HG02759 (cell line): ENCODE measurements at regions not wholly inside any gene's neighbourhood (a gene's known extent, or its start where the extent isn't known, plus 50 kb on each side); places are given as distances from the start of the nearest gene placed in this dataset.
"Not testable (repeated sequence)": the region's sequence is repeated elsewhere in the genome, so short reads cannot be mapped to it uniquely, and the experiment has no call there.

Experiments used
- ATAC-seq: cut with Tn5 transposase; IDR thresholded peaks from one replicate; pipeline ENCODE4 v1.9.1; 2021; ENCODE audit warnings: mild to moderate bottlenecking, moderate library complexity; ENCODE audit not compliant: unreplicated experiment

DNA sequence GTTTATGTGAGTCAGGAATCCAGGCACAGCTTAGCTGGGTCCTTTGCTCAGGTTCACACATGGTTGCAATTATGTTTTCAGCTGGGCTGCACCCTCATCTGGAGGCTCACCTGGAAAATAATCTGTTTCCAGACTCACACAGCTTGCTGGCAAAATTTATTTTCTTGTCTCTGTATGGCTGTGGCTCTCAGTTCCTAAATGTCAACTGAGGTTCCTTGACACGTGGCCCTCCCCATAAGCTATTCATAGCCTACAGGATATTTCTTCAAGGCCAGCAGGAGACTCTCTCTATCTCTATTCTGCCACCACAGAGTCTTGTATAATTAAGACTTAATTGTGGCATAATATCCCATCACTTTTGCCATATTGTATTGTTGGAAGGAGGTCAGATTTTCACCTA, 732.0 kb downstream of the CDH18 start:
- ATAC-seq: no peak

DNA sequence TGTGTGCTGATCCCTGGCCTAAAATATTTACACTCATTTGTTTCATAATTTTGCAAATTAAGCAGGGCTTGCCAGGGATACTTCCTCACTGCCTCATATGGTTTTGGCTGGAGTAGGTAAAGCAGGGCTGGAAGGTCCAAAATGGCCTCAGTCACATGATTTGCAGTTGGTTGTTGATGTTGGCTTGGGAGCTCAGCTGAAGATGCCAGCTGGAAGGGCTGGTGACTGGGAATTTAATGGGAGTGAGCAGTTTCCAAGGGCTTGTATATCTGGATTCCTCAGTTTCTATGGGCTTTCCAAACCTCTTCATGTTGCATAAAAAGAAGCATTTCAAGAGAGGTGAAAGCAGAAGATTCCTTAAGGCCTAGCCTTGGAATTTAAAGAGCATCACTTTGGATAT, 729.3 kb downstream of the CDH18 start:
- ATAC-seq: no peak

DNA sequence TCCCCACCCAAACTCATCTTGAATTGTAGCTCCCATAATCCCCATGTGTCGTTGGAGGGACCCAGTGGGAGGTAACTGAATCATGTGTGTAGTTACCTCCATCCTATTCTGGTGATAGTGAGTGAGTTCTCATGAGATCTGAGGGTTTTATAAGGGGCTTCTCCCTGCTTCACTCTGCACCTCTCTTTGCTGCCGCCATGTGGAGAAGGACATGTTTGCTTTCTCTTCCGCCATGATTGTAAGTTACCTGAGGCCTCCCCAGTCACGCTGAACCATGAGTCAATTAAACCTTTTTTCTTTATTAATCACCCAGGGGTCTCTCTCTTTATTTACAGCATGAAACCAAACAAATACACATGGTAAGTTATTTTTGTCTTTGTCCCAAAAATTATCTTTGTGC, 726.1 kb downstream of the CDH18 start:
- ATAC-seq: no peak

DNA sequence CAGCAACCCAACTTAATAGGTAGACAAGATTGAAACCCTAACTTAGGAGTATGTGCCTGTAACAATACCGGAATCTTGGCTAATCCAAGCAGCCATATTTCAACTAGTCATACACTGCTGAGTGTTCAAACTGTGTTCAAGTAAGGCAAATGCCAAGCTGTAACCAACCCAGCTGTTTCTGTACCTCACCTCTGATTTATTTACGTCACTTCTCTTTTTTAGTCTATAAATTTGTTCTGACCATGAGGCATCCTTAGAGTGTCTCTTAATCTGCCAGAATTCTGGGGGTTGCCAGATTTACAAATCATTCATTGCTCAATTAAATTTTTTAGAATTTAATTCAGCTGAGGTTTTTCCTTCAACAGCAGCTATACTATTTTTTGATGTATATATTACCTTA, 723.2 kb downstream of the CDH18 start:
- no peak for ATAC-seq

DNA sequence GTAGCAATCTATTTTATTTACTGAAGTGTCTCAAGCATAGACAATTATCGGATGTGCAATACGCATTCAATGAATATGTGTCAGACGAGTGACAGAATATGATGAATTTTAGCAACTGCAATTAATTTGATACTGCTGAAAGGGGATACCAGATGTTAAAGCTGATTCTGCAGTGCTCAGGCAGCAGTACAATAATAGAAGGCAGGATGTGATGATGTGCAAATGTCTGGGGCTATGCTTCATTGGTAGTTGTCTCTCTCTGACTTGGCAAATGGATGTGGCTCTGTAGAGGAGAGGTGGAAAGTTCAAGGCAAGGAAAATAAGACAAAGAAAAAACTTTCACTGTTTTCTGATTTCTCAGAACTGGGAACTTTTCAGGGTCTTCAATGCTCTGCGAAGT, 721.2 kb downstream of the CDH18 start:
- no peak for ATAC-seq

DNA sequence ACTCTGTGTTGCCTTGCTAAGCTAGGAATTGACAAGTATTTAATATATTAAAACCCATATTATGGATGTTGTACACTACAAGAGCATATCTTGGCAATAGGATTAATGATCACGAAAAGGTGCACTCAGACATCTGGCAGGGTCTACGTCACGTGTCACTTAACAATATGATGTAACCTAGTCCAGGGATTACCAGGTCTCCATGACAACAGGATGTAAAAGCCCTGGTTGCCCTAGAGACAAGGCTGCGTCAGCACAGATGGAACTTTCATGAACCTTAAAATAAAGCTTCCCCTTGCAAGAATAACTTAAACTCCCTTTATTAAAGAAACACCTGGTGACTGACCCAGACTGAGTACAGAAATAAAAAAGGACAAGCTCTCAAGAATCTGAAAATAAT, 717.8 kb downstream of the CDH18 start:
- no peak for ATAC-seq

DNA sequence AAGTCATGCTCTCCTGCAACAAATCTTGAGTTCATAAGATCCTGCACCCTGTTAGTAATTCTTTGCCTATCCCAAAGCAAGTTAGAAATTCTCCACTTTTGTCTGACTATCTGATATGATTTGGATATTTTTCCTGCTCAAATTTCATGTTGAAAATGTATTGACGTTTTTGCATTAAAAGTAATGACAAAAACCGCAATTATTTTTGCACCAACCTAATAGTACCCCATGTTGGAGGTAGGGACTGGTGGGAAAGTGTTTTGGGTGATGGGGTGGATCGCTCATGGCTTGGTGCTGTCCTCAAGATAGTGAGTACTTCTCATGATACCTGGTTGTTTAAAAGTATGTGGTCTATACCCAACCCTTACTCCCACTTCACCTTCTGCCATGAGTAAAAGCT, 713.4 kb downstream of the CDH18 start:
- ATAC-seq: no peak

DNA sequence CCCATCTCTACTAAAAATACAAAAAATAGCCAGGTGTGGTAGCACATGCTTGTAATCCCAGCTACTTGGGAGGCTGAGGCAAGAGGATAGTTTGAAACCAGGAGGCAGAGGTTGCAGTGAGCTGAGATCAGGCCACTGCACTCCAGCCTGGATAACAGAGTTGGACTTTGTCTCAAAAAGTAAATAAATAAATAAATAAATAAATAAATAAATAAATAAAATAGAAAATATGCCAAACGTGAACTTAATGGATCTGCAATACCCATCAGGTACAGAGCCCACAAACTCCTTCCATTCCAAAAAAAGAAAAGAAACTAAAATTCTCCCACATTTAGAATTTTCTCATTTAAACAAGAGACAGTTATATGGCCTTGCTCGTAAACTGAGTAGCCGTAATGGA, 702.7 kb downstream of the CDH18 start:
- ATAC-seq: no peak

DNA sequence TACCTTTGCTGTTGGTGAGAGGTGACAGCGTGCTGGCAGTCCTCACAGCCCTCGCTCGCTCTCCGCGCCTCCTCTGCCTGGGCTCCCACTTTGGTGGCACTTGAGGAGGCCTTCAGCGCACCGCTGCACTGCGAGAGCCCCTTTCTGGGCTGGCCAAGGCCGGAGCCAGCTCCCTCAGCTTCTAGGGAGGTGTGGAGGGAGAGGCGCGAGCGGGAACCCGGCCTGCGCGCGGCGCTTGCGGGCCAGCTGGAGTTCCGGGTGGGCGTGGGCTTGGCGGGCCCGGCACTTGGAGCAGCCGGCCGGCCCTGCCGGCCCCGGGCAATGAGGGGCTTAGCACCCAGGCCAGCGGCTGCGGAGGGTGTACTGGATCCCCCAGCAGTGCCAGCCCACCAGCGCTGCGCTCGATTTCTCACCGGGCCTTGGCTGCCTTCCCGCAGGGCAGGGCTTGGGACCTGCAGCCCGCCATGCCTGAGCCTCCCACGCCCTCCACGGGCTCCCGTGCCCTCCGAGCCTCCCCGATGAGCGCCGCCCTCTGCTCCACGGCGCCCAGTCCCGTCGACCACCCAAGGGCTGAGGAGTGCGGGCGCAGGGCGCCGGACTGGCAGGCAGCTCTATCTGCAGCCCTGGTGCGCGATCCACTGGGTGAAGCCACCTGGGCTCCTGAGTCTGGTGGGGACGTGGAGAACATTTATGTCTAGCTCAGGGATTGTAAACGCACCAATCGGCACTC, 700.3 kb downstream of the CDH18 start:
- ATAC-seq: not testable (repeated sequence)

DNA sequence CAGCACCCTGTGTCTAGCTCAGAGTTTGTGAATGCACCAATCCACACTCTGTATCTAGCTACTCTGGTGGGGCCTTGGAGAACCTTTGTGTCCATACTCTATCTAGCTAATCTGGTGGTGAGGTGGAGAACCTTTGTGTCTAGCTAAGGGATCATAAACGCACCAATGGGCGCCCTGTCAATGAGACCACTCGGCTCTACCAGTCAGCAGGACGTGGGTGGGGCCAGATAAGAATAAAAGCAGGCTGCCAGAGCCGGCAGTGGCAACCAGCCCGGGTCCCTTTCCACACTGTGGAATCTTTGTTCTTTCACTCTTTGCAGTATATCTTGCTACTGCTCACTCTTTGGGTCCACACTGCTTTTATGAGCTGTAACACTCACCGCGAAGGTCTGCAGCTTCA, 699.7 kb downstream of the CDH18 start:
- ATAC-seq: not testable (repeated sequence)

DNA sequence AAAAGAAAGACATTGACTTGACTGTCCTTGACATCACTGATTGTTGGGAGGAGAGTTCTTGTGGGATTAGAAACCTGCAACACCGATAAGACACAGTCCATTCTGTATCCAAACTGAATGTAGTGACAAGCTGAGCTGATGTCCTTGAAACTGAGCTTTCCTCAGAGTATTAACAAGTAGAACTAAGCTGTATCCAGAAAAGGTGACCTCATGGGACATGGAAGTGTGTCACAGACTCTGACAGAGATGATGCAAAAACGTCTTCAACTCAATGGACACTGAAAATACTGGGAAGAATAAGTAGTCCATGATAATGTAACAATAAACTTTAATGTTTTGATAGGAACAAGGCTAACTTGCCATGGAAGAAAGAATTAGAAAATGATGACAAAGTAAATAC, 690.1 kb downstream of the CDH18 start:
- ATAC-seq: no peak

DNA sequence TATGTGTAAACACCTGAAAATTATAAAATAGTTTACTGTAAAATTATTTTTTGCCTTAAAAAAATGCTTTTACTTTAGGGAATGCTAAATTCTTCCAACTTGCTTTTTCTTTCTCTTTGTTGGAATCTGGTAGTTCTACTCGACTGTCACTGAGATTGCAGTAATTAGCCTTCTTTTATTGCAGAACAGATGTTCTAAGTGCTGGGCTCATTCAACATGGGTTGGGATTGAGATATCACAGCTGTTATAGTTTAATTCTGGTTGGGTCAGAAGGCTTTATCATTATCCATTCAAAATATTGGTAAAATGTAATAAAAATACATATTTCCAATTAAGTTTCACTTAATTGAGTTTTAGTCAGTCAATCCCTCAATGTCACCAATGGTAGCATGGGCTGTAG, 686.7 kb downstream of the CDH18 start:
- ATAC-seq: no peak

DNA sequence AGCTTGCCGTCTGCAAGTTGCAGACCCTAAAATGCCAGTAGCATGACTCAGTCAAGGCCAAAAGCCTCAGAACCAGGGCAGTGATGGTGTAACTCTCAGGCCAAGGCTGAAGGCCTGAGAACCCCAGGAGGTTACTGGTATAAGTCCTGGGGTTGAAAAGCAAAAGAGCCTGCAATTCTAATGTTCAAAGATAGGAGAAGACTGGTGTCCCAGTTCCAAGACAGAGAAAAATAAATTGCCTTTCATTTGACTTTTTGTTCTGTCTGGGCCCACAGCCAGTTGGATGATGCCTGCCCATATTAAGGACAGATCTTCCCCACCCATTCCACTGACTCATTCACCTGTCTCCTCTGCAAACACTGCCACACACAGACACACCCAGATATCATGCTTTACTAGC, 673.2 kb downstream of the CDH18 start:
- no peak for ATAC-seq

DNA sequence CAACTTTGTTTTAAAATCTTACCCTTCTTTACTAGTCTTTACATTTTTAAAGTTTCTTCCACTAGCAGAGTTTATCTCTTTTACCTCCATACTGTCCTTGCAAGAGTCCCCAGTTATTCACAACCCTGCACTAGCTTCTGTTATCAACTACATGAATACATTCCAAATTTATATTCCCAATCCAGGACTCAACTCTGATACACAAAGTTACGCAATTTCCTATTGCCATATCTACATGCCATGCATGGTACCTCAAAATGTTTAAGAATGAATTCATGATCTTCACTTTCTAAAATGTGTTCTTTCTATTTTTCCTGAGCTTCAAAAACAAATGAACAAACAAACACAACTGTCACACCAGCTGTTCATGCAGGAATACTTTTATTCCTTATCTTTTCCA, 668.7 kb downstream of the CDH18 start:
- no peak for ATAC-seq

DNA sequence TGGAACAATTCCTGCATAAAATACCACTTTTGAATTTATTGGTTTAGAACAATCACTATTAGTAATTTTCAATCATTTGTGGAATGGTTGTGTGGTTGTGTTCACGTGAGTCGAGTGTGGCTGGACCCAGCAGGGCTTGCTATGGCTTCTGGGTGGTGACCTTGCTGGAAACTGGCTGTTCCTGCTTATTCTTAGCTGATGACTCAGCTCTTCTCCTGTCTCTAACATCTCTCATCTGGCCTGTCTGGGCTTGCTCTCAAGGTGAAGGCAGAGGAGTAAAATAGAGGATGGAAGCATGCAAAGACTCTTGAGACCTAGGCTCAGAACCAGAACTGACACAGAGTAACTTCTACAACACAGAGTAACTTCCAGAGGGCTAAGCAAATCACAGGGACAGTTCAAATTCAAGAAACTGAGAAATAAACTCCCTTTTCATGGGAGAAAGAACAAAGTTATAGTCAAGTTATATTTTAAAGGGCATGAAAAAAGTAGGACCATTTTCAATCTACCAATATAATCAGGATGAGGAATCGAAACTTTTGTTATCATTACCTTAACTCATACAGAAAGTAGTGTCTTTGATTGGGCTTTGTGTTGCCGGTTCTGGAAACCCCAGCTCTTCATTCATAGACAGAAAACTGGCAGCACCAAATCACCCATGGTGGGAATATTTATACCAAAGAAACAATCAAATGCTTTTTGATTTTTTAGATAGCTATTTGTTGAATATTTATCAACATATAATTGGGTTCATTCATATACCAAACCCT, 665.1 kb downstream of the CDH18 start:
- no peak for ATAC-seq

DNA sequence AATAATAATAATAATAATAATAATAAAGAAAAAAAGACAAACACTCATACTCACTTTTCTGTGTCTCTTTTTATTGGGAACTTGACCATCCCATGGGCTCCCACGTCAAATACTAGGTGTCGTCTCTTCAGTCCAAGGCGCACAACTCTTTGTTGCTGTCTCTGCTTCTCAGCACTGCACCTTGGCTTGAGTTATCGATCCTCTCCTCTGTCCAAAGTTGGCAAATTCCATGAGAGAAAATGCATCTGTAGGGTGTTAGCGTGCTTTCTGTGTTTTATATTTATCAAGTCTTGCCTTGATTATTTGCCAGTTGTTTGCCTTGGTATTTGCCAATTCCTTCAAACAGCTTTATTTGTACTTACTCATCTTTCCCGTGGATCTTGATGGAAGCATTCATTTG, 653.7 kb downstream of the CDH18 start:
- ATAC-seq: no peak

DNA sequence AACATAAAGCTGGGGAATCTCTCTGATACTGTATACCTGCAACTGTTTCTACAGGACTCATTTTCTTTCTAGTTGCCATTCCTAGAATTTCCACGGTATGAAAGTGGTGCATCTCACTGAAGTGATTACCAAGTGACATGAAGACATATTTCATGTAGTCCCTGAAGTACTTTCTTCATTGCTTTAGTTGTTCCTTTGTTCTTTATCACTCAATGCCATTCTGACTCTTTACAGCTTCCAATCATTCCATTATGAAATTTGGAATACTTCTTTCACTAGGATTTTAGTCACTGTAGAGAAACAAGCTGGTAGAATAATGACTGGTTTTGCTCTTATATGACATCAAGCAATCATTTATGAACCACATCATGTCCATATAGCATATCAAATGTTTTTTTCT, 645.1 kb downstream of the CDH18 start:
- no peak for ATAC-seq

DNA sequence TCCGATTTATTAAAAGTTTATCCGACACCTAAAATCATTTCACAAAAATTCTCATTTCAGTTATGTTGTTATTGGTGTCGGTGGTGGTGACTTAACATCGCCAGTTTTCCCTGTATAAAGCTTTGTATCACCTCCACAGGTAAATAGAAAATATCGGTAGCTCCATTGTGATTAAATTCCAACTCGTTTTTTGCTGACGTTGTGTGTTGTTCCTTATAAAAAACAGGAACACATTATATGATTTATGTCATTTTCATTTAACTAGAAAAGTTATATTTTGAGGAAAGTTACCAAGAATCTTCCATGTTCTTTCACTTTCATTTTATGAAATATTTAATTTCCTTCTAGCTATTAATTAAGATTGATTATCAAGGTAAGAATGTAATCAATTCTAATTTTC, 635.9 kb downstream of the CDH18 start:
- no peak for ATAC-seq

DNA sequence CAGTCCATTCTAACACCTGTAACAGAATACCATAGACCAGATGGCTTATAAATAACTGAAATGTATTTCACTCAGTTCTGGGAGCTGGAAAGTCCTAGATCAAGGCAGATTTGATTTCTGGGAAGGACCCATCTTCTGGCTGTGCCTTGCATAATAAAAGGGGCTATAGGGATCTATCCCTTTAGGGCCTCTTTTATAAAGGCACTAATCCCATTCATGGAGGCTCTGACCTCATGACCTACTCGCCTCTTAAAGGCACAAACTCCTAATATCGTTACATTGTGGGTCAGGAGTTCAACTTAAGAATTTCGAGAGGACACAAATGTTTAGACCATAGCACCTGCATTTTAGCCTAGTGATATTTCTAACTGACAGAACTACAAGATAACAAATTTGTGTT, 619.0 kb downstream of the CDH18 start:
- no peak for ATAC-seq

DNA sequence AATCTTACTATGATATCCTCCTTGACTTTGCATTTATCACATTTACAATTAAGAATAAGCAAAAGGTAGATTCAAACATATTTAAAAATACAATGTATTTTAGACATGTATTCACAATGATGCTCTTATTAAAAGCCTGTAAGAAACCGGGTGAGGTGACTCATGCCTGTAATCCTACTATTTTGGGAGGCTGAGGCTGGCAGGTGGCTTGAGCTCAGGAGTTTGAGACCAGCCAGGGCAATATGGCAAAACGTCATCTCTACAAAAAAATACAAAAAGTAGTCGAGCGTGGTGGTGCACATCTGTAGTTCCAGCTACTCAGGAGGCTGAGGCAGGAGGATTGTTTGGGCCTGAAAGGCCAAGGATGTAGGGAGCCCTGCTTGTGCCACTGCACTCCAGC, 618.4 kb downstream of the CDH18 start:
- ATAC-seq: no peak

DNA sequence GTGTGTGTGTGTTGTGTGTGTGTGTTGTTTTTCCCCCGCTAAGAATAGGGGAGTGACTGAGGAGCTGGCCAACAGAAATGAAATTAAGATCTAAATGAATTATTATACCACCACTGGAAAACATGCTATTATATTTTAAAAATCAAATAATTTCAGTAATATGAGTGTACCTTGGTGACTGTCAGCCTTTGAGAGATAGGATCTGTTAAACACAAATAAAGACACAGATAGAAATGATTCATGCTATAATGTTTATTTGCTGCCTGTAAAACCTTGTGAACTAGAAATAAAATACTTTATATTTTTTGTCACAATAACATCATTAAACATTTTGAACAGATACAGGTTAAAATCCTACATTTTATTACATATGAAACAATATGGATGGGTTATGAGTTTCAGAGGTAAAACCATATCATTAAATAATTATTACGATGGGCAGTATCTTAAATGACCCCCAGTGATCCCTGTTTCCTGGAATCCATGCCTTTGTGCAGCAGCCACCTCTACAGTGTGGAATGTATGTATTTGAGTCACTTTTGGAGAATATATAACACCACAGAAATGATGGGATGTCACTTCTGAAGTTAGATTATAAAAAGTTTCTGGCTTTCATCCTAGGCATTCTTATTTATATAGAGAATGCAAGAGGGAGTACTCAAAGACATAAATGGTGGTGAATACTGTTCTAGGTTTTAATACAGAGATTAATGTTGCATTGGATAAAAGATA, 617.2 kb downstream of the CDH18 start:
- ATAC-seq: no peak

DNA sequence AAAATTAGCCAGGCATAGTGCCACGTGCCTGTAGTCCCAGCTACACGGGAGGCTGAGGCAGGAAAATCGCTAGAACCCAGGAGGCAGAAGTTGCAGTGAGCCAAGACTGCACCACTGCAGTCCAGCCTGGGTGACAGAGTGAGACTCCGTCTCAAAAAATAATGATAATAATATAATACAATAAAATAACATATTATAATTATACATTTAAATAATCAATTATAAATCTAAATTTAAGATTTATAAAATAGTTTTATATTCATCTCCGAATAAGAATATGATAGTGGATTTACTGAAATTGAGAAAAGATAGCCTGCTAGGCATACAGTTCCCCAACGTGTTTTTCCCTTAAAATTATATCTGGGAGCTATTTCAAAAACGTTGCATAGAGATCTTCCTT, 599.6 kb downstream of the CDH18 start:
- ATAC-seq: no peak
